ENCODE measurements at regions not wholly inside any gene's neighbourhood (a gene's known extent, or its start where the extent isn't known, plus 50 kb on each side); places are given as distances from the start of the nearest gene placed in this dataset.

DNA sequence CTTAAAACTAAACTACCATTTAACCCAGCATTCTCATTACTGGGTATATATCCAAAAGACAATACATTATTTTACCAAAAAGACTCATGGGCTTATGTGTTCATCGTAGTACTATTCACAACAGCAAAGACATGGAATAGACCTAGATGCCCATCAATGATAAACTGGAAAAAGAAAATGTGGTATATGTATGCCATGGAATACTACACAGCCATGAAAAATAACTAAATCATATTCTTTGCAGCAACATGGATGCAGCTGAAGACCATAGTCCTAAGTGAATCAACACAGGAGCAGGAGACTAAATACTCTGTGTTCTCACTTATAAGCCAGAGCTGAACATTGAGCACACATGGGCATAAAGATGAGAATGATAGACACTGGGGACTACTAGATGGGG, 645.1 kb upstream of the B3GALT2 start:
- no peak for ATAC-seq
- TF ChIP-seq CSDC2 (CRISPR knock-in tag; IDR thresholded peaks at IDR 0.05) (no peak), BACH2 (CRISPR knock-in tag; IDR thresholded peaks at IDR 0.05; ENCODE audit: borderline replicate concordance) (no peak), PPARA (CRISPR knock-in tag; IDR thresholded peaks at IDR 0.05; ENCODE audit: borderline replicate concordance) (no peak), ZC3H10 (CRISPR knock-in tag; IDR thresholded peaks at IDR 0.05) (no peak), GLIS3 (CRISPR knock-in tag; IDR thresholded peaks at IDR 0.05) (no peak), ZNF8 (CRISPR knock-in tag; IDR thresholded peaks at IDR 0.05) (peak; percentile 88), ZFP30 (CRISPR knock-in tag; IDR thresholded peaks at IDR 0.05) (no peak), ISL1 (CRISPR knock-in tag; IDR thresholded peaks at IDR 0.05) (no peak)

DNA sequence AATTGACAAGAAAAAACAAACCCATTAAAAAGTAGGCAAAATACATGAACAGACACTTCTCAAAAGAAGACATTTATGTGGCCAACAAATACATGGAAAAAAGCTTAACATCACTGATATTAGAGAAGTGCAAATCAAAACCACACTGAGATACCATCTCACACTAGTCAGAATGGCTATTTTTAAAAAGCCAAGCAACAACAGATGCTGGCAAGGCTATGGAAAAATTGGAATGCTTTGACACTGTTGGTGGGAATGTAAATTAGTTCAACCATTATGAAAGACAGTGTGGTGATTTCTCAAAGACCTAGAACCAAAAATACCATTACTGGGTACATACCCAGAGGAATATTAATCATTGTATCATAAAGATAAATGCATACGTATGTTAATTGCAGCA, 641.1 kb upstream of the B3GALT2 start:
- no peak for TF ChIP-seq ZNF8 (CRISPR knock-in tag; IDR thresholded peaks at IDR 0.05)
- no peak for TF ChIP-seq TCF4 (CRISPR knock-in tag; IDR thresholded peaks at IDR 0.05; ENCODE audit: borderline replicate concordance)
- TF ChIP-seq, protein P1, sequence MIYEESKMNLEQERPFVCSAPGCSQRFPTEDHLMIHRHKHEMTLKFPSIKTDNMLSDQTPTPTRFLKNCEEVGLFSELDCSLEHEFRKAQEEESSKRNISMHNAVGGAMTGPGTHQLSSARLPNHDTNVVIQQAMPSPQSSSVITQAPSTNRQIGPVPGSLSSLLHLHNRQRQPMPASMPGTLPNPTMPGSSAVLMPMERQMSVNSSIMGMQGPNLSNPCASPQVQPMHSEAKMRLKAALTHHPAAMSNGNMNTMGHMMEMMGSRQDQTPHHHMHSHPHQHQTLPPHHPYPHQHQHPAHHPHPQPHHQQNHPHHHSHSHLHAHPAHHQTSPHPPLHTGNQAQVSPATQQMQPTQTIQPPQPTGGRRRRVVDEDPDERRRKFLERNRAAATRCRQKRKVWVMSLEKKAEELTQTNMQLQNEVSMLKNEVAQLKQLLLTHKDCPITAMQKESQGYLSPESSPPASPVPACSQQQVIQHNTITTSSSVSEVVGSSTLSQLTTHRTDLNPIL (CRISPR knock-in tag; IDR thresholded peaks at IDR 0.05; ENCODE audit: low read depth), result no peak
- no peak for TF ChIP-seq RARB (CRISPR knock-in tag; IDR thresholded peaks at IDR 0.05)
- TF ChIP-seq CSDC2 (CRISPR knock-in tag; IDR thresholded peaks at IDR 0.05), result no peak
- no peak for TF ChIP-seq ZFP3 (CRISPR knock-in tag; IDR thresholded peaks at IDR 0.05)
- TF ChIP-seq GLIS3 (CRISPR knock-in tag; IDR thresholded peaks at IDR 0.05), result no peak
- TF ChIP-seq, protein P2, sequence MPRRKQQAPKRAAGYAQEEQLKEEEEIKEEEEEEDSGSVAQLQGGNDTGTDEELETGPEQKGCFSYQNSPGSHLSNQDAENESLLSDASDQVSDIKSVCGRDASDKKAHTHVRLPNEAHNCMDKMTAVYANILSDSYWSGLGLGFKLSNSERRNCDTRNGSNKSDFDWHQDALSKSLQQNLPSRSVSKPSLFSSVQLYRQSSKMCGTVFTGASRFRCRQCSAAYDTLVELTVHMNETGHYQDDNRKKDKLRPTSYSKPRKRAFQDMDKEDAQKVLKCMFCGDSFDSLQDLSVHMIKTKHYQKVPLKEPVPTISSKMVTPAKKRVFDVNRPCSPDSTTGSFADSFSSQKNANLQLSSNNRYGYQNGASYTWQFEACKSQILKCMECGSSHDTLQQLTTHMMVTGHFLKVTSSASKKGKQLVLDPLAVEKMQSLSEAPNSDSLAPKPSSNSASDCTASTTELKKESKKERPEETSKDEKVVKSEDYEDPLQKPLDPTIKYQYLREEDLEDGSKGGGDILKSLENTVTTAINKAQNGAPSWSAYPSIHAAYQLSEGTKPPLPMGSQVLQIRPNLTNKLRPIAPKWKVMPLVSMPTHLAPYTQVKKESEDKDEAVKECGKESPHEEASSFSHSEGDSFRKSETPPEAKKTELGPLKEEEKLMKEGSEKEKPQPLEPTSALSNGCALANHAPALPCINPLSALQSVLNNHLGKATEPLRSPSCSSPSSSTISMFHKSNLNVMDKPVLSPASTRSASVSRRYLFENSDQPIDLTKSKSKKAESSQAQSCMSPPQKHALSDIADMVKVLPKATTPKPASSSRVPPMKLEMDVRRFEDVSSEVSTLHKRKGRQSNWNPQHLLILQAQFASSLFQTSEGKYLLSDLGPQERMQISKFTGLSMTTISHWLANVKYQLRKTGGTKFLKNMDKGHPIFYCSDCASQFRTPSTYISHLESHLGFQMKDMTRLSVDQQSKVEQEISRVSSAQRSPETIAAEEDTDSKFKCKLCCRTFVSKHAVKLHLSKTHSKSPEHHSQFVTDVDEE (CRISPR knock-in tag; IDR thresholded peaks at IDR 0.05), result no peak
- TF ChIP-seq OSR1 (CRISPR knock-in tag; IDR thresholded peaks at IDR 0.05), result no peak
- TF ChIP-seq, protein P3, sequence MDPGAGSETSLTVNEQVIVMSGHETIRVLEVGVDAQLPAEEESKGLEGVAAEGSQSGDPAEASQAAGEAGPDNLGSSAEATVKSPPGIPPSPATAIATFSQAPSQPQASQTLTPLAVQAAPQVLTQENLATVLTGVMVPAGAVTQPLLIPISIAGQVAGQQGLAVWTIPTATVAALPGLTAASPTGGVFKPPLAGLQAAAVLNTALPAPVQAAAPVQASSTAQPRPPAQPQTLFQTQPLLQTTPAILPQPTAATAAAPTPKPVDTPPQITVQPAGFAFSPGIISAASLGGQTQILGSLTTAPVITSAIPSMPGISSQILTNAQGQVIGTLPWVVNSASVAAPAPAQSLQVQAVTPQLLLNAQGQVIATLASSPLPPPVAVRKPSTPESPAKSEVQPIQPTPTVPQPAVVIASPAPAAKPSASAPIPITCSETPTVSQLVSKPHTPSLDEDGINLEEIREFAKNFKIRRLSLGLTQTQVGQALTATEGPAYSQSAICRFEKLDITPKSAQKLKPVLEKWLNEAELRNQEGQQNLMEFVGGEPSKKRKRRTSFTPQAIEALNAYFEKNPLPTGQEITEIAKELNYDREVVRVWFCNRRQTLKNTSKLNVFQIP (CRISPR knock-in tag; IDR thresholded peaks at IDR 0.05; ENCODE audit: borderline replicate concordance, low read depth), result no peak
- TF ChIP-seq PPARA (CRISPR knock-in tag; IDR thresholded peaks at IDR 0.05; ENCODE audit: borderline replicate concordance), result no peak
- TF ChIP-seq, protein P4, sequence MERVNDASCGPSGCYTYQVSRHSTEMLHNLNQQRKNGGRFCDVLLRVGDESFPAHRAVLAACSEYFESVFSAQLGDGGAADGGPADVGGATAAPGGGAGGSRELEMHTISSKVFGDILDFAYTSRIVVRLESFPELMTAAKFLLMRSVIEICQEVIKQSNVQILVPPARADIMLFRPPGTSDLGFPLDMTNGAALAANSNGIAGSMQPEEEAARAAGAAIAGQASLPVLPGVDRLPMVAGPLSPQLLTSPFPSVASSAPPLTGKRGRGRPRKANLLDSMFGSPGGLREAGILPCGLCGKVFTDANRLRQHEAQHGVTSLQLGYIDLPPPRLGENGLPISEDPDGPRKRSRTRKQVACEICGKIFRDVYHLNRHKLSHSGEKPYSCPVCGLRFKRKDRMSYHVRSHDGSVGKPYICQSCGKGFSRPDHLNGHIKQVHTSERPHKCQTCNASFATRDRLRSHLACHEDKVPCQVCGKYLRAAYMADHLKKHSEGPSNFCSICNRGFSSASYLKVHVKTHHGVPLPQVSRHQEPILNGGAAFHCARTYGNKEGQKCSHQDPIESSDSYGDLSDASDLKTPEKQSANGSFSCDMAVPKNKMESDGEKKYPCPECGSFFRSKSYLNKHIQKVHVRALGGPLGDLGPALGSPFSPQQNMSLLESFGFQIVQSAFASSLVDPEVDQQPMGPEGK (CRISPR knock-in tag; IDR thresholded peaks at IDR 0.05; ENCODE audit: borderline replicate concordance), result no peak
- ATAC-seq, result no peak

DNA sequence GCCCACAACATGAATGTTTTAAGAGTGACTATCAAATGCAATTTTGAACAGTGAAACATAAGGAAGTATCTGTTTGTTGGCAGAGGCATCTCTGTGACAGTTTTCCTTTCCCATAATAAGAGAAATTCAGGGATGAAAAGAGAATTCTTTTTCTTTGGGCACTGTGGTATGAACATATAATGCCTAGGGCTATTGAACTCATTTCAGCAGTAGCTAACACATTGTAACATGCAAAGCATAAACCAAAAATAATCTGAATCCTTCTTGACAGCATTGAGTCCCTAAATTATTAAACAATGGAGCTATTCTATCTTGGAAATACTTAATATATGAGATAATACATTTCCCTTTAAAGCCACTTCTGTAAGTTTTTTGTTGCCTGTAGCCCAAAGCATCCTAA, 633.0 kb upstream of the B3GALT2 start:
- no peak for TF ChIP-seq ESRRG (CRISPR knock-in tag; IDR thresholded peaks at IDR 0.05)
- TF ChIP-seq RARB (CRISPR knock-in tag; IDR thresholded peaks at IDR 0.05), result no peak
- TF ChIP-seq, protein P2 (CRISPR knock-in tag; IDR thresholded peaks at IDR 0.05), result no peak
- TF ChIP-seq ARNTL (CRISPR knock-in tag; IDR thresholded peaks at IDR 0.05; ENCODE audit: borderline replicate concordance, low read depth), result no peak
- no peak for ATAC-seq

DNA sequence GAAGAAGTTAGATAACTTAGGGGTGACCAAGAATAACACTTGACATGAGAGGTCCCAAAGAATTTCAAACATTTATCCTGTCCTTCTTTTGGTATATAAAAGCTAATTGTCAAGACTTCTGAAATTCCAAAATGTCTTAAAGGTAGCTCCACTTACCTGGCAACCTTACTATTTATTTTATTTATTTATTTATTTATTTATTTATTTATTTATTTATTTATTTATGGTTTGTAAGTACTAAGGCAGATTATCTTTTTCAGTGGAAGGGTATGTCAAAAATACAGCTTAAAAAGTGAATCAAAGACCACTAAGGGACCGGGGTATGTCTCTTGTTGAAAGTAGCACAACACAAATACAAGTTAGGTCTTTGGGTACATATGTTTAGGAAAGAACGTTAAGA, 620.8 kb upstream of the B3GALT2 start:
- TF ChIP-seq SNAI2 (CRISPR knock-in tag; IDR thresholded peaks at IDR 0.05), result no peak
- TF ChIP-seq ZNF70 (CRISPR knock-in tag; IDR thresholded peaks at IDR 0.05), result no peak
- no peak for TF ChIP-seq RARB (CRISPR knock-in tag; IDR thresholded peaks at IDR 0.05)
- no peak for TF ChIP-seq TOX (CRISPR knock-in tag; IDR thresholded peaks at IDR 0.05; ENCODE audit: borderline replicate concordance)
- TF ChIP-seq, protein P4 (CRISPR knock-in tag; IDR thresholded peaks at IDR 0.05; ENCODE audit: borderline replicate concordance), result no peak
- no peak for TF ChIP-seq TCF4 (CRISPR knock-in tag; IDR thresholded peaks at IDR 0.05; ENCODE audit: borderline replicate concordance)
- TF ChIP-seq CSDC2 (CRISPR knock-in tag; IDR thresholded peaks at IDR 0.05), result no peak
- TF ChIP-seq ESRRG (CRISPR knock-in tag; IDR thresholded peaks at IDR 0.05), result no peak
- TF ChIP-seq, protein P2 (CRISPR knock-in tag; IDR thresholded peaks at IDR 0.05), result no peak
- no peak for ATAC-seq
